GF-D8 (cell line): ENCODE measurements at regions not wholly inside any gene's neighbourhood (a gene's known extent, or its start where the extent isn't known, plus 50 kb on each side); places are given as distances from the start of the nearest gene placed in this dataset.

Experiments used
- DNase-seq: peaks from one replicate; lab custom pipeline; 2025; lab: John Stamatoyannopoulos, UW

- DNase-seq = no peak
Measured at GRCh38 chr10:9745158-9745557, 1272.5 kb upstream of the CELF2 start.

- no peak for DNase-seq
Measured at GRCh38 chr10:9757176-9757575, 1260.5 kb upstream of the CELF2 start.

- no peak for DNase-seq
Measured at GRCh38 chr10:9759596-9759995, 1258.1 kb upstream of the CELF2 start.

GRCh38 chr10:9762966-9763656 is 1254.6 kb upstream of the CELF2 start:
- no peak for DNase-seq

- no peak for DNase-seq
Measured at GRCh38 chr10:9766762-9767161, 1250.9 kb upstream of the CELF2 start.

- no peak for DNase-seq
Measured at GRCh38 chr10:9781666-9782065, 1236.0 kb upstream of the CELF2 start.

- no peak for DNase-seq
Measured at GRCh38 chr10:9786101-9786500, 1231.6 kb upstream of the CELF2 start.

- DNase-seq = no peak
Measured at GRCh38 chr10:9786576-9786975, 1231.1 kb upstream of the CELF2 start.

GRCh38 chr10:9789996-9790395 is 1227.7 kb upstream of the CELF2 start:
- DNase-seq = no peak

GRCh38 chr10:9792181-9792580 is 1225.5 kb upstream of the CELF2 start:
- DNase-seq = no peak

- no peak for DNase-seq
Measured at GRCh38 chr10:9796564-9796963, 1221.1 kb upstream of the CELF2 start.

GRCh38 chr10:9800011-9800410 is 1217.7 kb upstream of the CELF2 start:
- no peak for DNase-seq

- DNase-seq = no peak
Measured at GRCh38 chr10:9800571-9800970, 1217.1 kb upstream of the CELF2 start.

- DNase-seq = no peak
Measured at GRCh38 chr10:9807846-9808245, 1209.8 kb upstream of the CELF2 start.

- DNase-seq = no peak
Measured at GRCh38 chr10:9811601-9812000, 1206.1 kb upstream of the CELF2 start.

- no peak for DNase-seq
Measured at GRCh38 chr10:9814285-9814864, 1203.3 kb upstream of the CELF2 start.

- no peak for DNase-seq
Measured at GRCh38 chr10:9819756-9820494, 1197.7 kb upstream of the CELF2 start.

GRCh38 chr10:9823268-9823930 is 1194.3 kb upstream of the CELF2 start:
- peak; percentile 2 for DNase-seq

GRCh38 chr10:9824631-9825071 is 1193.0 kb upstream of the CELF2 start:
- DNase-seq = peak; percentile 92

- peak; percentile 98 for DNase-seq
Measured at GRCh38 chr10:9825491-9826018, 1192.1 kb upstream of the CELF2 start.

- no peak for DNase-seq
Measured at GRCh38 chr10:9828110-9828509, 1189.6 kb upstream of the CELF2 start.

GRCh38 chr10:9833942-9834341 is 1183.7 kb upstream of the CELF2 start:
- no peak for DNase-seq
